Bronchial epithelial cell (primary cell): ENCODE measurements at regions not wholly inside any gene's neighbourhood (a gene's known extent, or its start where the extent isn't known, plus 50 kb on each side); places are given as distances from the start of the nearest gene placed in this dataset.

Experiments
- DNase-seq: peaks from one replicate; pipeline ENCODE4 v3.0.0-alpha.2; 2010; ENCODE audit warnings: low read depth
- FAIRE-seq: peaks from 2 replicates; lab custom pipeline; 2011; peaks lifted over from hg19 to GRCh38; lab: Jason Lieb, UNC
- H3K27me3 ChIP-seq: 2 replicates; pipeline ENCODE4 v1.5.1; 2011; ENCODE audit warnings: low read length; ENCODE audit not compliant: control insufficient read depth, insufficient read depth
- H3K36me3 ChIP-seq: 2 replicates; pipeline ENCODE4 v1.5.1; 2011; ENCODE audit warnings: low read length; ENCODE audit not compliant: control insufficient read depth, insufficient read depth
- H3K4me3 ChIP-seq: 2 replicates; pipeline ENCODE4 v1.5.1; 2011; ENCODE audit warnings: mild to moderate bottlenecking, low read depth, low read length, control low read depth
- TF ChIP-seq, protein P1 (sequence below): IDR thresholded peaks from 2 replicates; pipeline ENCODE4 v1.5.1; 2011; ENCODE audit warnings: mild to moderate bottlenecking, moderate library complexity, low read length, control low read depth, inconsistent platforms; ENCODE audit not compliant: insufficient read depth, severe bottlenecking

DNA sequence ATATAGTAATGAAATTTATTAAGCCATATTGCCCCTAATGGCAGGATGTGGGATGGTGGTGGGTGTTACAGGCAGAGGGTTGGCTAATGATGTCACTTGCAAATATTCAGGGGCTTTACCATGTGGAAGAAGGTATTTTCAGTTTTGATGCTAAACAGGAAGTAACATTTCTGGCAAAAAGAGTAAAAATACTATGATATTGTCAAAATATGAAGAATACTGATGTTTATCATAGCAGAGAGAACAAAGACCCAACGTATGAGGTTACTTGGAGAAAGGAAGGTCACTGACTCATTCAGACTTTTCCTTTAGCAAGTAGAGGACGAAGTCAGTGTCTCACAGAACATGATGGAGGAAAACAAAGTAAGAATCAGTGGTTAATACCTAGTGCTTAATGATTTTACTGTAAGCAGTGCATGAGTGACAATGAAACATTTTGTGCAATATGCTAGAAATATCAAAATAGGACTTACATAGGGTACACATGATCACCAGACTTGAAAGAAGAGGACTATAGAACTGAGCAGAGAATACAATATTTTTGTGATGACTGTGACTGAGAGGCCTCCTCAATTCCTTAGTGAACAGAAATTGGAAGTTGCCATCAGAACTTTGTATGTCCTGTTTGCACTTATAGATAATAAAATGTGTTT is 89.7 kb upstream of the STEAP4 start:
- H3K27me3 ChIP-seq = no peaks in the 10 kb centered on the region
- H3K36me3 ChIP-seq = no peaks in the 10 kb centered on the region
- no peak overlapping the region for H3K4me3 ChIP-seq
- DNase-seq = no peak
- TF ChIP-seq, protein P1, sequence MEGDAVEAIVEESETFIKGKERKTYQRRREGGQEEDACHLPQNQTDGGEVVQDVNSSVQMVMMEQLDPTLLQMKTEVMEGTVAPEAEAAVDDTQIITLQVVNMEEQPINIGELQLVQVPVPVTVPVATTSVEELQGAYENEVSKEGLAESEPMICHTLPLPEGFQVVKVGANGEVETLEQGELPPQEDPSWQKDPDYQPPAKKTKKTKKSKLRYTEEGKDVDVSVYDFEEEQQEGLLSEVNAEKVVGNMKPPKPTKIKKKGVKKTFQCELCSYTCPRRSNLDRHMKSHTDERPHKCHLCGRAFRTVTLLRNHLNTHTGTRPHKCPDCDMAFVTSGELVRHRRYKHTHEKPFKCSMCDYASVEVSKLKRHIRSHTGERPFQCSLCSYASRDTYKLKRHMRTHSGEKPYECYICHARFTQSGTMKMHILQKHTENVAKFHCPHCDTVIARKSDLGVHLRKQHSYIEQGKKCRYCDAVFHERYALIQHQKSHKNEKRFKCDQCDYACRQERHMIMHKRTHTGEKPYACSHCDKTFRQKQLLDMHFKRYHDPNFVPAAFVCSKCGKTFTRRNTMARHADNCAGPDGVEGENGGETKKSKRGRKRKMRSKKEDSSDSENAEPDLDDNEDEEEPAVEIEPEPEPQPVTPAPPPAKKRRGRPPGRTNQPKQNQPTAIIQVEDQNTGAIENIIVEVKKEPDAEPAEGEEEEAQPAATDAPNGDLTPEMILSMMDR = no peak
- no peak for FAIRE-seq

DNA sequence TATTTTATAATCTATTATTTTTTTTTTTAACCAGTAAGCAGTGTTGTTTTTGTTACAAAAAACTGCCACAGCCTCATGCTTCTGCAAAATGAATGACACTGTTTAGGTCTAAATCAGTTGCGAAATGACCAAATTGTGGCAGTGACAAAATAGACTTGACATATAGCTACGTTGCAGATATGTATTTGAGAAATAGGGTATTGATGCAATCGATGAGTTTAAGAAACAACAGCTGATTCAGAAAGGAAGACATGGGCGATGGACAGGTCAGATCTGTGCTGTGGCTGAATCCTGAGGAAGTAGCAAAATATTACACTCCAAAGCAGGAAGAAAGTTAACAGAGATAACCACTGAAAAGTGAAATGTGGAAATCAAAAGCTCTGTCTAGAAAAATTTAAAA is 89.0 kb upstream of the STEAP4 start:
- no peak for DNase-seq
- H3K27me3 ChIP-seq = no peaks in the 10 kb centered on the region
- no peak for FAIRE-seq
- TF ChIP-seq, protein P1 = no peak
- no peaks in the 10 kb centered on the region for H3K36me3 ChIP-seq
- no peak overlapping the region for H3K4me3 ChIP-seq

DNA sequence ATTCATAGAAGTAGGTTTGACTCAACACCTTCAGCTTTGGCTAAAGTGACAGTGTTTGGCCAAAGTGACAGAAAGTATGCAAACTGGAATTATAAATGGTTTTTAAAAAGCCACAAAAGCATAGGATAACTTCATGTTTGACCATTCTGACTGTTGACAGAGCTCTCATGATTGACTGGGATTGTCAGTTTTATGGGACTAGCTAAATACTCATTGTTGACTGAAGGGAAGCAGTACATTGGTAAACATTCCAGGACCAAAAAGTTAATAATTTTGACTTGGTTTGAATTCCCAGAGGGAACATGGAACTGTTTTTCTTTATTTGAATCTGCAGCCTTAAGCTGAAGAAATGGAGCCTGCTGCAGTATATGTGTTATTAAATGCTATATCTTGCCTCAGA is 84.6 kb upstream of the STEAP4 start:
- H3K36me3 ChIP-seq = no peaks in the 10 kb centered on the region
- DNase-seq = no peak
- no peak overlapping the region for H3K4me3 ChIP-seq
- H3K27me3 ChIP-seq = no peaks in the 10 kb centered on the region
- TF ChIP-seq, protein P1 = no peak
- FAIRE-seq = no peak

DNA sequence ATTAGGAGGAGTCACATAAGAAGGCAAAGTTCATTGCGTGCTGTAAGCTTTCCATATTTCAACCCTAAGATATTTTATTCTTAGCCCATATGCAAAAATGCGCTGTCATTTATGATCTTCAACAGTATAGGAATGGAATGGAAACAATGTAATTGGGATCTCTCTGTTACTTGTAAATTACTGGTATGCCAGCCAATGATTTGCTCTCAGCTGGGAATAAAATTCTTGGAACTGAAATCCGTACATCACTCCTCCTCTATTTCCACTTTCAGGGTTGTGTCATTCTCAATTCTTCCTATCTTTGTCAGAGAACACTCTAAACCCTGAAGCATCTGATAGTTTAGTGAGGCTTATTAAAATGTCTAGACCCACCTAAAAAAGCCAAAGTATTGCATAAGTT is 80.7 kb upstream of the STEAP4 start:
- Histone ChIP-seq H3K36me3 (no peaks in the 10 kb centered on the region), H3K27me3 (no peaks in the 10 kb centered on the region), H3K4me3 (no peak overlapping the region)
- FAIRE-seq (no peak), DNase-seq (no peak)
- TF ChIP-seq, protein P1 = no peak

DNA sequence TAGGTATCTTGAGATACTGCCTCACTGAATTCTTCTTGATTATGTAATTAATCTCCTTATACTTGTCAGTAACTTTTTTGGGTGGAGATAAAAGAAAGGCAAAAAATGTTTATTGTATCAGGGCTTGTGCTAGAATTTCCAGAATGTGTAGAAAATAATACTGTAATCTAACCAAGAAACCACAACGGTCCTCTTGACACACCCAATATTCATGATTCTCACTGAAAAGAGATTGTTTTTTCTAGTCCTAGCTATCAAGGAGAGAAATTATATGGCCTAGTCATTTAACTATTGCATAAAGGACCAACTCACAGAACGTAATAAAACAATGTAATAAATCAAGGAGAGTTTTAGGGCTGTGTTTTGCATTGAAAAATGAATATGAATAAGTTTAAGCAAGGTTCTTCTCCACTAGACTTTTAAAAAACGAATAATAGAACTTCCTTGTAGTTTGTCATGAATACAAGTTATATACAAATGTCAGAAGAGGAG is 80.0 kb upstream of the STEAP4 start:
- Histone ChIP-seq H3K27me3 (no peaks in the 10 kb centered on the region), H3K36me3 (no peaks in the 10 kb centered on the region), H3K4me3 (no peak overlapping the region)
- TF ChIP-seq, protein P1 = no peak
- DNase-seq (no peak), FAIRE-seq (no peak)

DNA sequence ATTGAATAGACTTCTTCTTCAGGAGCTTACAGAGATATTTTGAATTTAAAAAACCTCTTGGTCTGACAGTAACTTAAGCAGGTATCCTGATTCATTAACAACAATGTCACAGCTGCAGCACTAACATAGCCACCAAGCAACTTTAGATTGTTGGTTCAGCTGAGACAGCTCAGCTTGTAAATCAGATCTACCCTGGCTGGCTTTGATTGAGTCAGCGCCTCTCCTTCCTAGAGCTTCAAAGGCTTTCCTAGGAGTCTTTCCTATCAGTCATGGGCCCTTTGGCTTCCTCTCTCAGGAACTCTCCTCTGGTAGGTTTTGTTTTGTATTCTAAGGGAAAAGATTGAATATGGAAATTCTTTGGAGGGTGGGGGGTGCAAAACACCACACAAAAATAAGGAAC is 70.7 kb upstream of the STEAP4 start:
- Histone ChIP-seq H3K4me3 (no peak overlapping the region), H3K27me3 (no peaks in the 10 kb centered on the region), H3K36me3 (no peaks in the 10 kb centered on the region)
- DNase-seq (peak; percentile 23), FAIRE-seq (no peak)
- TF ChIP-seq, protein P1 = no peak
